OCI-LY3 (cell line): ENCODE measurements at regions not wholly inside any gene's neighbourhood (a gene's known extent, or its start where the extent isn't known, plus 50 kb on each side); places are given as distances from the start of the nearest gene placed in this dataset.

Experiments
- H2AFZ ChIP-seq: fragments of 200-600, 300-600 bp; shearing (Covaris generic); 2 replicates; pipeline ENCODE4 v1.6.0; 2014; ENCODE audit warnings: antibody characterized with exemption, low read depth, low read length
- H3K27ac ChIP-seq: fragments of 200-600, 300-600 bp; sonication (generic); 2 replicates; pipeline ENCODE4 v1.5.1; 2014; ENCODE audit warnings: mild to moderate bottlenecking, low read length, moderate library complexity, mixed read lengths
- H3K27me3 ChIP-seq: fragments of 200-600, 300-600 bp; sonication (generic); 2 replicates; pipeline ENCODE4 v1.6.1; 2014; ENCODE audit warnings: low read depth, low read length, mixed read lengths
- H3K36me3 ChIP-seq: fragments of 200-600, 300-600 bp; sonication (generic); replicated peaks from 2 replicates; pipeline ENCODE3; 2014; ENCODE audit warnings: low read depth, low read length, mixed read lengths
- H3K4me1 ChIP-seq: fragments of 300-600, 200-600 bp; sonication (generic); 2 replicates; pipeline ENCODE4 v1.6.1; 2014; ENCODE audit warnings: low read length, mixed read lengths
- H3K4me2 ChIP-seq: fragments of 200-600, 300-600 bp; sonication (generic); 2 replicates; pipeline ENCODE4 v1.6.1; 2014; ENCODE audit warnings: low read length, mixed read lengths
- H3K4me3 ChIP-seq: fragments of 300-600, 200-600 bp; sonication (generic); 2 replicates; pipeline ENCODE4 v1.5.1; 2014; ENCODE audit warnings: antibody characterized with exemption, mild to moderate bottlenecking, low read length, moderate library complexity
- H3K79me2 ChIP-seq: fragments of 300-600, 200-600 bp; shearing (Covaris generic); 2 replicates; pipeline ENCODE4 v1.6.1; 2014; ENCODE audit warnings: mild to moderate bottlenecking, low read length, mixed read lengths
- H3K9ac ChIP-seq: fragments of 300-600, 200-600 bp; shearing (Covaris generic); 2 replicates; pipeline ENCODE4 v1.6.0; 2014; ENCODE audit warnings: mild to moderate bottlenecking, low read length, moderate library complexity
- H3K9me3 ChIP-seq: fragments of 200-600, 300-600 bp; shearing (Covaris generic); 2 replicates; pipeline ENCODE4 v1.6.1; 2014; ENCODE audit warnings: low read length, mixed read lengths; ENCODE audit not compliant: insufficient read depth
- H4K20me1 ChIP-seq: fragments of 200-600, 300-600 bp; sonication (generic); 2 replicates; pipeline ENCODE4 v1.6.1; 2016; ENCODE audit warnings: low read length, mixed read lengths; ENCODE audit not compliant: insufficient read depth
- CTCF ChIP-seq: fragments of 200-600, 300-600 bp; sonication (generic); IDR thresholded peaks from 2 replicates; pipeline ENCODE4 v1.5.1; 2014; ENCODE audit warnings: antibody characterized with exemption, low read length, low read depth
- EZH2phosphoT487 ChIP-seq: fragments of 200-600 bp; shearing (Covaris generic); IDR thresholded peaks from 2 replicates; pipeline ENCODE4 v1.6.1; 2018; ENCODE audit warnings: antibody characterized with exemption, mixed run types, low read depth

DNA sequence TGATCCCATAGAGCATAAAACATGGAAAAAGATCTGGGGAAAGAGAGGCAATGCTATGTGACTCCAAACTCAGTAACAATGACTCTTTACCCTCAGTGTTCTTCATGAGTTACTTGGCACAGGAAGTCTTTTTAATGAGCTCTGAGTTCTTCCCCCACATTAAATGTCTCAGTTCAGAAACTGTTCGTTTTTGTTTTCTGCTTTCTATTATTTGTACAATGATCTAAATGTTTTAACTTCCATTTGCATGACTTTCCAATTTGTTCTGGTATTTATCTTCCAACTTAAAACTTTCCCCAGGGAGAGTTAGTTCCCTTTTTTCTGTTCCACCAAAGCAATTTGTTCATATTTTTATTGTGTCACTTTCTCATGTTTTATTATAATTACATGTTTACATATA, 177.0 kb upstream of the ZBTB20 start:
- Histone ChIP-seq H3K4me1 (no peaks in the 10 kb centered on the region), H3K27me3 (no peaks in the 10 kb centered on the region), H3K36me3 (no peaks in the 10 kb centered on the region), H3K9me3 (no peaks in the 10 kb centered on the region), H3K9ac (no peak overlapping the region), H4K20me1 (no peaks in the 10 kb centered on the region), H3K4me2 (no peak overlapping the region), H2AFZ (no peak overlapping the region), H3K79me2 (no peaks in the 10 kb centered on the region), H3K4me3 (no peak overlapping the region), H3K27ac (no peak overlapping the region)
- TF ChIP-seq CTCF (no peak), EZH2phosphoT487 (no peak)

- H3K9me3 ChIP-seq: no peaks in the 10 kb centered on the region
- H3K4me1 ChIP-seq: no peaks in the 10 kb centered on the region
- no peaks in the 10 kb centered on the region for H4K20me1 ChIP-seq
- no peak overlapping the region for H2AFZ ChIP-seq
- H3K27me3 ChIP-seq: no peaks in the 10 kb centered on the region
- no peak overlapping the region for H3K4me2 ChIP-seq
- no peak overlapping the region for H3K4me3 ChIP-seq
- no peak for TF ChIP-seq CTCF
- no peaks in the 10 kb centered on the region for H3K79me2 ChIP-seq
- H3K36me3 ChIP-seq: no peaks in the 10 kb centered on the region
- no peak overlapping the region for H3K27ac ChIP-seq
- H3K9ac ChIP-seq: no peak overlapping the region
Observed at GRCh38 chr3:115325539-115325938, 178.5 kb upstream of the ZBTB20 start.

DNA sequence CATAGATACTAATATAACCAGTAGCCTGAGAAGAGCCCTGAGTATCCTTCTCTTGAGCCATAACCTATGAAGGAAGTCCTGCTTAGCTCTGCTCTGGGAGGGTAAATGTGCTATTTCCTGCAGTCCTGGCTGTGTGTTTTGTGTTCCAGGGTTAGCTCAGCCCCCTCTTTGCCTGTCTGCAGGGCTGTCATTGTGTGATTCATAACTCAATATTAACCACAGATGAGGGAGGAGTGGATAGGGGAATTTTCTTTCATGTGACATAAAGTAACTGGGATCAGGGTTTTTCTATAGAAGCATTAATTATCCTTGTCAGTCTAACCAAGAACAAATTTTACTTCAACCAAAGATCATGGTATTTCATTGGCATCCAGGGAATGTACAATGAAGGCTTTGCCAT, 183.3 kb upstream of the ZBTB20 start:
- TF ChIP-seq EZH2phosphoT487: no peak
- TF ChIP-seq CTCF: no peak
- Histone ChIP-seq H3K9me3 (no peaks in the 10 kb centered on the region), H3K27ac (no peak overlapping the region), H3K4me3 (no peak overlapping the region), H3K4me1 (no peaks in the 10 kb centered on the region), H3K9ac (no peak overlapping the region), H4K20me1 (no peaks in the 10 kb centered on the region), H3K79me2 (no peaks in the 10 kb centered on the region), H3K4me2 (no peak overlapping the region), H3K36me3 (no peaks in the 10 kb centered on the region), H2AFZ (no peak overlapping the region), H3K27me3 (no peaks in the 10 kb centered on the region)

GRCh38 chr3:115332998-115333397, 185.9 kb upstream of the ZBTB20 start:
- no peak for TF ChIP-seq CTCF
- TF ChIP-seq EZH2phosphoT487: no peak
- no peak overlapping the region for H3K4me3 ChIP-seq
- H3K4me1 ChIP-seq: no peaks in the 10 kb centered on the region
- no peaks in the 10 kb centered on the region for H3K79me2 ChIP-seq
- no peaks in the 10 kb centered on the region for H3K27me3 ChIP-seq
- no peaks in the 10 kb centered on the region for H3K36me3 ChIP-seq
- H3K4me2 ChIP-seq: no peak overlapping the region
- no peak overlapping the region for H2AFZ ChIP-seq
- H3K9ac ChIP-seq: no peak overlapping the region
- H3K9me3 ChIP-seq: no peaks in the 10 kb centered on the region
- no peaks in the 10 kb centered on the region for H4K20me1 ChIP-seq
- H3K27ac ChIP-seq: no peak overlapping the region
